ENCODE measurements at regions not wholly inside any gene's neighbourhood (a gene's known extent, or its start where the extent isn't known, plus 50 kb on each side); places are given as distances from the start of the nearest gene placed in this dataset.

- TF ChIP-seq CTCF (IDR thresholded peaks at IDR 0.05) (no peak), EP300 (IDR thresholded peaks at IDR 0.05) (no peak), POLR2A (IDR thresholded peaks at IDR 0.05) (no peak), POLR2AphosphoS5 (IDR thresholded peaks at IDR 0.05) (no peak)
These were observed 166.3 kb downstream of the NRP2 start for GRCh38 chr2:205848601-205849000.

Data from sigmoid colon (tissue), 4 donors.